Esophagus muscularis mucosa (tissue), 4 donors: ENCODE measurements at regions not wholly inside any gene's neighbourhood (a gene's known extent, or its start where the extent isn't known, plus 50 kb on each side); places are given as distances from the start of the nearest gene placed in this dataset.

Experiments used
- EP300 ChIP-seq: sonication (generic); formaldehyde crosslinking; IDR thresholded peaks from one replicate; pipeline ENCODE4 v1.6.1; 2017; ENCODE audit warnings: antibody characterized with exemption
- POLR2A ChIP-seq: fragments of 450-650 bp; IDR thresholded peaks from one replicate; pipeline ENCODE4 v1.6.1; 2017; ENCODE audit warnings: antibody characterized with exemption, moderate library complexity, mild to moderate bottlenecking, low read depth
- POLR2AphosphoS5 ChIP-seq, 2 donors: sonication (generic); formaldehyde crosslinking; IDR thresholded peaks; one replicate each; pipeline ENCODE4 v1.6.1; 2017; ENCODE audit warnings: antibody characterized with exemption in 2 of 2
- TF ChIP-seq, protein P1 (sequence below), 3 experiments: fragments of 200-600 bp in 2 of 3; fragments of 450-650 bp in 1 of 3; sonication (generic) in 2 of 3; IDR thresholded peaks; one replicate each; pipeline ENCODE4 v1.5.1; 2017 to 2019; ENCODE audit warnings: antibody characterized with exemption in 3 of 3, mild to moderate bottlenecking in 2 of 3, moderate library complexity in 1 of 3

DNA sequence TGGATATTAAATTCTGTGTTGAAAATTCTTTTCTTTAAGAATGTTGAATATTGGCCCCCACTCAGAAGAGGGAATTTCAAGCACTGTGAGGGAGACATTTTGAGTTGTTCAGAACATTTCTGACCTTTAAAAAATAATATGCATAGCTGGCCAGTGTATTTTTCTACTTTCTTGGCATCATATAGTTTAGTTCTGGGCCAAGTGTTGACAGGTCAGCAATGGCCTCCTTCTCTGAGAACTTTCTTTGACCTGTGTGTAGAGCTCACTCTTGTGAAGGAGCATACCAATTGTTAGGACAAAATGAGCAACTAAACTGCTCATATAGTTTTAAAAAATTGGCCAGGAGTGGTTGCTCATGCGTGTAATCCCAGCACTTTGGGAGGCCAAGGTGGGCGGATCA lies 376.0 kb downstream of the LRRC70 start:
- TF ChIP-seq, protein P1, sequence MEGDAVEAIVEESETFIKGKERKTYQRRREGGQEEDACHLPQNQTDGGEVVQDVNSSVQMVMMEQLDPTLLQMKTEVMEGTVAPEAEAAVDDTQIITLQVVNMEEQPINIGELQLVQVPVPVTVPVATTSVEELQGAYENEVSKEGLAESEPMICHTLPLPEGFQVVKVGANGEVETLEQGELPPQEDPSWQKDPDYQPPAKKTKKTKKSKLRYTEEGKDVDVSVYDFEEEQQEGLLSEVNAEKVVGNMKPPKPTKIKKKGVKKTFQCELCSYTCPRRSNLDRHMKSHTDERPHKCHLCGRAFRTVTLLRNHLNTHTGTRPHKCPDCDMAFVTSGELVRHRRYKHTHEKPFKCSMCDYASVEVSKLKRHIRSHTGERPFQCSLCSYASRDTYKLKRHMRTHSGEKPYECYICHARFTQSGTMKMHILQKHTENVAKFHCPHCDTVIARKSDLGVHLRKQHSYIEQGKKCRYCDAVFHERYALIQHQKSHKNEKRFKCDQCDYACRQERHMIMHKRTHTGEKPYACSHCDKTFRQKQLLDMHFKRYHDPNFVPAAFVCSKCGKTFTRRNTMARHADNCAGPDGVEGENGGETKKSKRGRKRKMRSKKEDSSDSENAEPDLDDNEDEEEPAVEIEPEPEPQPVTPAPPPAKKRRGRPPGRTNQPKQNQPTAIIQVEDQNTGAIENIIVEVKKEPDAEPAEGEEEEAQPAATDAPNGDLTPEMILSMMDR (IDR thresholded peaks at IDR 0.05), result no peak
- TF ChIP-seq EP300 (no peak), POLR2A (no peak), POLR2AphosphoS5 (IDR thresholded peaks at IDR 0.05) (no peak)
